GM21786 (cell line): ENCODE measurements at regions not wholly inside any gene's neighbourhood (a gene's known extent, or its start where the extent isn't known, plus 50 kb on each side); places are given as distances from the start of the nearest gene placed in this dataset.
"Not testable (repeated sequence)": the region's sequence is repeated elsewhere in the genome, so short reads cannot be mapped to it uniquely, and the experiment has no call there.

Source experiments
- ATAC-seq: cut with Tn5 transposase; IDR thresholded peaks from one replicate; pipeline ENCODE4 v1.9.1; 2021; ENCODE audit not compliant: unreplicated experiment

GRCh38 chr3:36182024-36182423, 198.3 kb upstream of the STAC start:
- no peak for ATAC-seq

GRCh38 chr3:36187197-36187596, 193.1 kb upstream of the STAC start:
- not testable (repeated sequence) for ATAC-seq

GRCh38 chr3:36192901-36193300, 187.4 kb upstream of the STAC start:
- ATAC-seq = no peak

GRCh38 chr3:36193448-36193847, 186.9 kb upstream of the STAC start:
- ATAC-seq = no peak

- ATAC-seq = no peak
Measured at GRCh38 chr3:36196058-36196457, 184.2 kb upstream of the STAC start.

- no peak for ATAC-seq
Measured at GRCh38 chr3:36197151-36197550, 183.2 kb upstream of the STAC start.

- no peak for ATAC-seq
Measured at GRCh38 chr3:36201546-36201945, 178.8 kb upstream of the STAC start.

GRCh38 chr3:36206956-36207580, 173.2 kb upstream of the STAC start:
- no peak for ATAC-seq

GRCh38 chr3:36210840-36211651, 169.3 kb upstream of the STAC start:
- ATAC-seq = peak; percentile 39

GRCh38 chr3:36211652-36211999, 168.7 kb upstream of the STAC start:
- ATAC-seq = peak; percentile 33

- ATAC-seq = no peak
Measured at GRCh38 chr3:36212251-36212650, 168.1 kb upstream of the STAC start.

GRCh38 chr3:36214460-36214859, 165.8 kb upstream of the STAC start:
- ATAC-seq = no peak

- ATAC-seq = no peak
Measured at GRCh38 chr3:36215241-36215640, 165.1 kb upstream of the STAC start.

- ATAC-seq = no peak
Measured at GRCh38 chr3:36219398-36219797, 160.9 kb upstream of the STAC start.

- ATAC-seq = no peak
Measured at GRCh38 chr3:36220173-36220572, 160.1 kb upstream of the STAC start.

- ATAC-seq = no peak
Measured at GRCh38 chr3:36221975-36222374, 158.3 kb upstream of the STAC start.

- no peak for ATAC-seq
Measured at GRCh38 chr3:36227980-36228379, 152.3 kb upstream of the STAC start.

GRCh38 chr3:36229496-36229895, 150.8 kb upstream of the STAC start:
- no peak for ATAC-seq

GRCh38 chr3:36232797-36233489, 147.4 kb upstream of the STAC start:
- ATAC-seq = no peak

- no peak for ATAC-seq
Measured at GRCh38 chr3:36244728-36245127, 135.6 kb upstream of the STAC start.

GRCh38 chr3:36248374-36248773, 131.9 kb upstream of the STAC start:
- ATAC-seq = no peak

GRCh38 chr3:36250191-36250590, 130.1 kb upstream of the STAC start:
- ATAC-seq = no peak
